ENCODE measurements at regions not wholly inside any gene's neighbourhood (a gene's known extent, or its start where the extent isn't known, plus 50 kb on each side); places are given as distances from the start of the nearest gene placed in this dataset.

- Mint-ChIP-seq H3K9me3 (peaks cover 14% of the 10 kb centered on the region), H3K27ac (no peak overlapping the region), H3K4me3 (no peak overlapping the region), H3K36me3 (peaks cover 4% of the 10 kb centered on the region), H3K4me1 (ENCODE audit: unreplicated experiment) (peaks cover 6% of the 10 kb centered on the region), H3K27me3 (no peaks in the 10 kb centered on the region)
- TF ChIP-seq CTCF (conservative IDR thresholded peaks at IDR 0.05), result no peak
- no peak for DNase-seq (ENCODE audit: extremely low spot score, unreplicated experiment)
These were observed 262.5 kb downstream of the FOXG1 start for GRCh38 chr14:29028973-29029582.

- H3K36me3 Mint-ChIP-seq, result peaks cover 4% of the 10 kb centered on the region
- DNase-seq (ENCODE audit: extremely low spot score, unreplicated experiment), result no peak
- TF ChIP-seq CTCF (conservative IDR thresholded peaks at IDR 0.05), result no peak
- H3K27ac Mint-ChIP-seq, result no peak overlapping the region
- no peaks in the 10 kb centered on the region for H3K27me3 Mint-ChIP-seq
- peaks cover 6% of the 10 kb centered on the region for H3K4me1 Mint-ChIP-seq (ENCODE audit: unreplicated experiment)
- H3K9me3 Mint-ChIP-seq, result peaks cover 14% of the 10 kb centered on the region
- H3K4me3 Mint-ChIP-seq, result no peak overlapping the region
These were observed 263.5 kb downstream of the FOXG1 start for GRCh38 chr14:29030121-29030520.

- Mint-ChIP-seq H3K4me3 (no peak overlapping the region), H3K9me3 (peaks cover 14% of the 10 kb centered on the region), H3K27ac (no peak overlapping the region), H3K36me3 (peaks cover 4% of the 10 kb centered on the region), H3K4me1 (ENCODE audit: unreplicated experiment) (peaks cover 6% of the 10 kb centered on the region), H3K27me3 (no peaks in the 10 kb centered on the region)
- no peak for TF ChIP-seq CTCF (conservative IDR thresholded peaks at IDR 0.05)
- no peak for DNase-seq (ENCODE audit: extremely low spot score, unreplicated experiment)
These were observed 264.4 kb downstream of the FOXG1 start for GRCh38 chr14:29030970-29031369.

GRCh38 chr14:29035134-29035533 is 268.5 kb downstream of the FOXG1 start:
- Mint-ChIP-seq H3K4me1 (ENCODE audit: unreplicated experiment) (no peaks in the 10 kb centered on the region), H3K9me3 (no peaks in the 10 kb centered on the region), H3K36me3 (no peaks in the 10 kb centered on the region), H3K4me3 (no peak overlapping the region), H3K27me3 (no peaks in the 10 kb centered on the region), H3K27ac (no peak overlapping the region)
- no peak for TF ChIP-seq CTCF (conservative IDR thresholded peaks at IDR 0.05)
- DNase-seq (ENCODE audit: extremely low spot score, unreplicated experiment), result no peak

GRCh38 chr14:29037411-29037810 is 270.8 kb downstream of the FOXG1 start:
- no peak for DNase-seq (ENCODE audit: extremely low spot score, unreplicated experiment)
- Mint-ChIP-seq H3K36me3 (no peaks in the 10 kb centered on the region), H3K9me3 (no peaks in the 10 kb centered on the region), H3K27me3 (no peaks in the 10 kb centered on the region), H3K27ac (no peak overlapping the region), H3K4me3 (no peak overlapping the region), H3K4me1 (ENCODE audit: unreplicated experiment) (no peaks in the 10 kb centered on the region)
- TF ChIP-seq CTCF (conservative IDR thresholded peaks at IDR 0.05), result no peak

GRCh38 chr14:29039171-29039570 is 272.6 kb downstream of the FOXG1 start:
- no peaks in the 10 kb centered on the region for H3K27me3 Mint-ChIP-seq
- no peak overlapping the region for H3K27ac Mint-ChIP-seq
- no peaks in the 10 kb centered on the region for H3K36me3 Mint-ChIP-seq
- no peak for DNase-seq (ENCODE audit: extremely low spot score, unreplicated experiment)
- TF ChIP-seq CTCF (conservative IDR thresholded peaks at IDR 0.05), result no peak
- no peaks in the 10 kb centered on the region for H3K9me3 Mint-ChIP-seq
- no peak overlapping the region for H3K4me3 Mint-ChIP-seq
- H3K4me1 Mint-ChIP-seq (ENCODE audit: unreplicated experiment), result no peaks in the 10 kb centered on the region
